H1 (cell line): ENCODE measurements at regions not wholly inside any gene's neighbourhood (a gene's known extent, or its start where the extent isn't known, plus 50 kb on each side); places are given as distances from the start of the nearest gene placed in this dataset.

Source experiments
- CTCF ChIA-PET: fragments of 300-600 bp; sonication (Branson Sonifier 250); formaldehyde crosslinking; loops from one replicate; lab custom pipeline; 2021; ENCODE audit not compliant: partially characterized antibody; lab: Charles Lee
- POLR2A ChIA-PET: fragments of 300-600 bp; sonication (Branson Sonifier 250); formaldehyde crosslinking; loops from one replicate; lab custom pipeline; 2021; ENCODE audit warnings: inconsistent platforms; ENCODE audit not compliant: partially characterized antibody; lab: Charles Lee
- DNase-seq, 2 experiments: peaks; one replicate each; pipeline versions ENCODE4 v3.0.0 to v3.0.0-alpha.2; 2010 to 2022; ENCODE audit warnings: low spot score in 2 of 2, low read depth in 1 of 2, mixed read lengths in 1 of 2
- FAIRE-seq: peaks from 2 replicates; lab custom pipeline; 2011; peaks lifted over from hg19 to GRCh38; lab: Jason Lieb, UNC
- H2AFZ ChIP-seq: 2 replicates; pipeline ENCODE4 v1.8.1; 2012; ENCODE audit warnings: low read length, inconsistent platforms
- H2AK5ac ChIP-seq: 2 replicates; pipeline ENCODE4 v1.6.1; 2013; ENCODE audit warnings: low read depth, low read length
- H2BK120ac ChIP-seq: replicated peaks from 2 replicates; pipeline ENCODE3; 2013; ENCODE audit warnings: low read depth, low read length, inconsistent platforms
- H2BK12ac ChIP-seq: 2 replicates; pipeline ENCODE4 v1.6.1; 2013; ENCODE audit warnings: low read depth, low read length
- H2BK15ac ChIP-seq: 2 replicates; pipeline ENCODE4 v1.6.1; 2013; ENCODE audit warnings: low read length
- H2BK20ac ChIP-seq: 2 replicates; pipeline ENCODE4 v1.6.1; 2013; ENCODE audit warnings: low read length
- H2BK5ac ChIP-seq: 2 replicates; pipeline ENCODE4 v1.6.1; 2013; ENCODE audit warnings: low read depth, low read length
- H3K14ac ChIP-seq: 2 replicates; pipeline ENCODE4 v1.6.1; 2013; ENCODE audit warnings: inconsistent platforms; ENCODE audit not compliant: insufficient read length
- H3K18ac ChIP-seq: 2 replicates; pipeline ENCODE4 v1.6.1; 2013; ENCODE audit warnings: low read length; ENCODE audit errors: extremely low read depth
- H3K23ac ChIP-seq: 2 replicates; pipeline ENCODE4 v1.6.1; 2013; ENCODE audit warnings: inconsistent platforms; ENCODE audit not compliant: insufficient read length
- H3K23me2 ChIP-seq: 2 replicates; pipeline ENCODE4 v1.6.1; 2013; ENCODE audit warnings: low read depth, low read length
- H3K27ac ChIP-seq: 2 replicates; pipeline ENCODE4 v1.6.1; 2011; ENCODE audit warnings: low read depth, low read length, inconsistent platforms
- H3K27me3 ChIP-seq, 4 experiments: replicated peaks in 1 of 4; 1 replicate in 1 of 4; 2 replicates in 3 of 4; pipeline versions ENCODE4 v1.6.1 to v1.8.1; 2011 to 2013; ENCODE audit warnings: low read length in 3 of 4, mild to moderate bottlenecking in 3 of 4, inconsistent platforms in 2 of 4, mixed read lengths in 2 of 4, moderate library complexity in 1 of 4; ENCODE audit not compliant: control insufficient read depth in 3 of 4, insufficient read depth in 3 of 4; ENCODE audit errors: extremely low read depth in 1 of 4
- H3K36me3 ChIP-seq, 4 experiments: 2 replicates each; pipeline versions ENCODE4 v1.6.1 to v1.8.1; 2011 to 2013; ENCODE audit warnings: mild to moderate bottlenecking in 4 of 4, low read length in 3 of 4, moderate library complexity in 2 of 4, control low read depth in 1 of 4, inconsistent platforms in 1 of 4; ENCODE audit not compliant: insufficient read depth in 4 of 4, control insufficient read depth in 2 of 4
- H3K4ac ChIP-seq: replicated peaks from 2 replicates; pipeline ENCODE3; 2013; ENCODE audit warnings: low read length, low read depth, mixed read lengths, inconsistent platforms; ENCODE audit not compliant: insufficient read length
- H3K4me1 ChIP-seq, 4 experiments: replicated peaks in 1 of 4; 1 replicate in 1 of 4; 2 replicates in 3 of 4; pipeline versions ENCODE4 v1.6.1 to v1.8.1; 2011 to 2013; ENCODE audit warnings: low read length in 3 of 4, inconsistent platforms in 2 of 4, mixed read lengths in 1 of 4; ENCODE audit not compliant: insufficient read depth in 4 of 4, control insufficient read depth in 3 of 4
- H3K4me2 ChIP-seq, 2 experiments: 2 replicates each; pipeline versions ENCODE4 v1.6.1 to v1.8.1; 2011 to 2013; ENCODE audit warnings: low read depth in 2 of 2, low read length in 2 of 2, control low read depth in 1 of 2, inconsistent platforms in 1 of 2, mild to moderate bottlenecking in 1 of 2; ENCODE audit not compliant: insufficient read depth in 1 of 2
- H3K4me3 ChIP-seq, 4 experiments: fragments of 200-600, 300-600 bp in 1 of 4; sonication (generic), shearing (Covaris generic), sonication (Bioruptor Twin) in 1 of 4; 2 replicates each; pipeline versions ENCODE4 v1.5.1 to v1.8.1; 2011 to 2016; ENCODE audit warnings: low read length in 4 of 4, low read depth in 3 of 4, control low read depth in 2 of 4, inconsistent platforms in 2 of 4, mild to moderate bottlenecking in 2 of 4, mixed read lengths in 1 of 4, moderate library complexity in 1 of 4; ENCODE audit not compliant: insufficient read depth in 2 of 4; ENCODE audit errors: extremely low read depth in 1 of 4
- H3K56ac ChIP-seq: replicated peaks from 2 replicates; pipeline ENCODE3; 2013; ENCODE audit warnings: low read depth, mild to moderate bottlenecking, mixed read lengths, low read length, inconsistent platforms; ENCODE audit not compliant: insufficient read length
- H3K79me1 ChIP-seq: 2 replicates; pipeline ENCODE4 v1.6.1; 2013; ENCODE audit warnings: low read depth, low read length, control low read depth
- H3K79me2 ChIP-seq, 2 experiments: 2 replicates each; pipeline versions ENCODE4 v1.6.1 to v1.8.1; 2012 to 2013; ENCODE audit warnings: low read length in 2 of 2, mild to moderate bottlenecking in 2 of 2, inconsistent platforms in 1 of 2; ENCODE audit not compliant: insufficient read depth in 2 of 2, control insufficient read depth in 1 of 2
- H3K9ac ChIP-seq, 4 experiments: replicated peaks in 1 of 4; 1 replicate in 1 of 4; 2 replicates in 3 of 4; pipeline versions ENCODE4 v1.6.1 to v1.8.1; 2011 to 2013; ENCODE audit warnings: low read depth in 3 of 4, low read length in 3 of 4, control low read depth in 2 of 4, mild to moderate bottlenecking in 2 of 4, moderate library complexity in 2 of 4, inconsistent platforms in 1 of 4; ENCODE audit errors: extremely low read depth in 1 of 4
- H3K9me3 ChIP-seq, 2 experiments: 2 replicates each; pipeline versions ENCODE4 v1.6.1 to v1.8.1; 2012 to 2013; ENCODE audit warnings: mild to moderate bottlenecking in 2 of 2, moderate library complexity in 2 of 2, control low read depth in 1 of 2, inconsistent platforms in 1 of 2, low read depth in 1 of 2, low read length in 1 of 2, mixed read lengths in 1 of 2; ENCODE audit not compliant: insufficient read depth in 2 of 2
- H4K20me1 ChIP-seq, 2 experiments: replicated peaks in 1 of 2; 2 replicates each; pipeline versions ENCODE3 to v1.8.1; 2011 to 2013; ENCODE audit warnings: inconsistent platforms in 2 of 2, low read length in 2 of 2, mild to moderate bottlenecking in 1 of 2; ENCODE audit not compliant: insufficient read depth in 2 of 2, control insufficient read depth in 1 of 2
- H4K5ac ChIP-seq: 2 replicates; pipeline ENCODE4 v1.6.1; 2013; ENCODE audit warnings: low read length, low read depth, mixed read lengths, inconsistent platforms; ENCODE audit not compliant: insufficient read length
- H4K8ac ChIP-seq: 2 replicates; pipeline ENCODE4 v1.8.0; 2013; ENCODE audit warnings: mild to moderate bottlenecking, moderate library complexity, low read length, inconsistent platforms; ENCODE audit not compliant: insufficient read depth; ENCODE audit errors: extremely low read depth
- H4K91ac ChIP-seq: replicated peaks from 2 replicates; pipeline ENCODE3; 2013; ENCODE audit warnings: low read length, mixed read lengths, inconsistent platforms; ENCODE audit not compliant: insufficient read length
- E2F6 ChIP-seq: IDR thresholded peaks from 2 replicates; pipeline ENCODE4 v1.6.1; 2012; ENCODE audit warnings: inconsistent platforms
- EZH2 ChIP-seq: fragments of 200-600 bp; sonication (generic); IDR thresholded peaks from 2 replicates; pipeline ENCODE4 v1.7.1; 2012; ENCODE audit warnings: low read depth, mild to moderate bottlenecking, moderate library complexity, low read length, inconsistent platforms; ENCODE audit not compliant: severe bottlenecking
- KDM5A ChIP-seq: fragments of 200-600 bp; IDR thresholded peaks from 2 replicates; pipeline ENCODE4 v1.7.1; 2012; ENCODE audit warnings: mild to moderate bottlenecking, low read length, inconsistent platforms, mixed read lengths
- RFX5 ChIP-seq: IDR thresholded peaks from 2 replicates; pipeline ENCODE4 v1.6.1; 2011; ENCODE audit warnings: low read depth, low read length, improper control_type of control experiment, borderline replicate concordance
- RNF2 ChIP-seq: fragments of 200-900, 300-1000 bp; sonication (generic); IDR thresholded peaks from 2 replicates; pipeline ENCODE4 v1.7.1; 2016; ENCODE audit warnings: borderline replicate concordance, low read depth, mild to moderate bottlenecking, antibody characterized with exemption, low read length; ENCODE audit not compliant: poor library complexity, severe bottlenecking; ENCODE audit errors: missing control alignments
- RXRA ChIP-seq: IDR thresholded peaks from 2 replicates; pipeline ENCODE4 v1.6.1; 2011; ENCODE audit warnings: low read depth, mild to moderate bottlenecking, low read length, moderate library complexity; ENCODE audit not compliant: insufficient read depth
- SIN3A ChIP-seq, 2 experiments: IDR thresholded peaks in 1 of 2; conservative IDR thresholded peaks in 1 of 2; 2 replicates each; pipeline ENCODE4 v1.6.1; 2011 to 2012; ENCODE audit warnings: low read length in 2 of 2, improper control_type of control experiment in 1 of 2, low read depth in 1 of 2, mild to moderate bottlenecking in 1 of 2
- SP1 ChIP-seq: IDR thresholded peaks from 2 replicates; pipeline ENCODE4 v1.6.1; 2011; ENCODE audit warnings: low read depth, low read length
- TAF7 ChIP-seq: optimal IDR thresholded peaks from 2 replicates; pipeline ENCODE3; 2011; ENCODE audit warnings: low read depth, mild to moderate bottlenecking, inconsistent platforms, low read length, moderate library complexity, borderline replicate concordance
- USF2 ChIP-seq: IDR thresholded peaks from 2 replicates; pipeline ENCODE4 v1.6.1; 2011; ENCODE audit warnings: low read length, improper control_type of control experiment
- YY1 ChIP-seq: IDR thresholded peaks from 2 replicates; pipeline ENCODE4 v1.6.1; 2011; ENCODE audit warnings: low read depth, mild to moderate bottlenecking, low read length

GRCh38 chr5:163894645-163895044 lies 389.2 kb downstream of the MAT2B start:
- no peak for TF ChIP-seq SIN3A (conservative IDR thresholded peaks at IDR 0.05 in 1 of 2, IDR thresholded peaks at IDR 0.05 in 1 of 2; ENCODE audit: low read depth in 1 of 2, low read length in 2 of 2)
- TF ChIP-seq RXRA = no peak
- no peak for TF ChIP-seq RFX5
- TF ChIP-seq SP1 = no peak
- TF ChIP-seq KDM5A = no peak
- TF ChIP-seq EZH2 = no peak
- TF ChIP-seq E2F6 = no peak
- TF ChIP-seq RNF2 = no peak
- TF ChIP-seq YY1 = no peak
- no peak for TF ChIP-seq TAF7
- no peak for TF ChIP-seq USF2
- TF ChIP-seq, all 59 proteins: peak for 0
- no peaks in the 10 kb centered on the region for H3K36me3 ChIP-seq
- H3K79me2 ChIP-seq = no peaks in the 10 kb centered on the region
- CTCF ChIA-PET = no interaction called here
- H3K27ac ChIP-seq = no peak overlapping the region
- no peak overlapping the region for H3K18ac ChIP-seq
- H3K4me3 ChIP-seq = no peak overlapping the region
- no peak overlapping the region for H2BK12ac ChIP-seq
- H3K9me3 ChIP-seq = no peaks in the 10 kb centered on the region
- no peak for DNase-seq
- H2BK15ac ChIP-seq = no peak overlapping the region
- no peaks in the 10 kb centered on the region for H3K79me1 ChIP-seq
- H3K27me3 ChIP-seq = no peaks in the 10 kb centered on the region
- H4K5ac ChIP-seq = no peak overlapping the region
- no peak overlapping the region for H3K4ac ChIP-seq
- H4K91ac ChIP-seq = no peak overlapping the region
- no peak overlapping the region for H4K8ac ChIP-seq
- no peak for FAIRE-seq
- H4K20me1 ChIP-seq = no peaks in the 10 kb centered on the region
- H3K56ac ChIP-seq = no peak overlapping the region
- H3K23ac ChIP-seq = no peak overlapping the region
- H2AK5ac ChIP-seq = no peak overlapping the region
- no peak overlapping the region; the same call in 1 of the 2 replicates for H2BK20ac ChIP-seq
- H3K4me2 ChIP-seq = no peak overlapping the region
- no peak overlapping the region for H3K14ac ChIP-seq
- POLR2A ChIA-PET = no interaction called here
- no peak overlapping the region for H3K9ac ChIP-seq
- H3K23me2 ChIP-seq = no peaks in the 10 kb centered on the region
- no peak overlapping the region for H2BK5ac ChIP-seq
- H2AFZ ChIP-seq = no peak overlapping the region
- H2BK120ac ChIP-seq = no peak overlapping the region
- H3K4me1 ChIP-seq = peaks cover 0 to 7% (median 1%) of the 10 kb centered on the region in 4 experiments; a peak in 3 of 7 replicates
